Liver (tissue), 3 donors: ENCODE measurements at regions not wholly inside any gene's neighbourhood (a gene's known extent, or its start where the extent isn't known, plus 50 kb on each side); places are given as distances from the start of the nearest gene placed in this dataset.

Experiments
- EGR1 ChIP-seq, 2 donors: IDR thresholded peaks; 2 replicates each; pipeline ENCODE4 v1.6.1; 2016 to 2018; ENCODE audit warnings: antibody characterized with exemption in 2 of 2, low read depth in 2 of 2
- FOXA1 ChIP-seq: IDR thresholded peaks from 2 replicates; pipeline ENCODE4 v1.6.1; 2016; ENCODE audit warnings: antibody characterized with exemption
- GABPA ChIP-seq, 2 donors: IDR thresholded peaks in 1 of 2; conservative IDR thresholded peaks in 1 of 2; 2 replicates each; pipeline ENCODE4 v1.6.1; 2016; ENCODE audit warnings: antibody characterized with exemption in 2 of 2, mild to moderate bottlenecking in 1 of 2, moderate library complexity in 1 of 2
- HNF4A ChIP-seq, 2 donors: conservative IDR thresholded peaks; 2 replicates each; pipeline ENCODE4 v1.6.1; 2016; ENCODE audit warnings: antibody characterized with exemption in 2 of 2, mild to moderate bottlenecking in 2 of 2
- NR2F2 ChIP-seq: IDR thresholded peaks from 2 replicates; pipeline ENCODE4 v1.6.1; 2016; ENCODE audit warnings: antibody characterized with exemption
- RAD21 ChIP-seq, 2 donors: IDR thresholded peaks; 2 replicates each; pipeline ENCODE4 v1.6.1; 2016; ENCODE audit warnings: antibody characterized with exemption in 2 of 2, mild to moderate bottlenecking in 2 of 2
- SP1 ChIP-seq: IDR thresholded peaks from 2 replicates; pipeline ENCODE4 v1.6.1; 2018; ENCODE audit warnings: antibody characterized with exemption, mild to moderate bottlenecking
- YY1 ChIP-seq: IDR thresholded peaks from 2 replicates; pipeline ENCODE4 v1.6.1; 2016; ENCODE audit warnings: antibody characterized with exemption, mild to moderate bottlenecking
- TF ChIP-seq, protein P1 (sequence below): fragments of 150-350 bp; IDR thresholded peaks from 2 replicates; pipeline ENCODE4 v1.5.1; 2017; ENCODE audit warnings: improper control_type of control experiment, low read depth, low read length; ENCODE audit not compliant: missing input control
- TF ChIP-seq, protein P2 (sequence below): IDR thresholded peaks from 2 replicates; pipeline ENCODE4 v1.6.1; 2016; ENCODE audit warnings: antibody characterized with exemption
- TF ChIP-seq, protein P3 (sequence below): IDR thresholded peaks from 2 replicates; pipeline ENCODE4 v1.6.1; 2016; ENCODE audit warnings: antibody characterized with exemption, mild to moderate bottlenecking
- TF ChIP-seq, protein P4 (sequence below): IDR thresholded peaks from 2 replicates; pipeline ENCODE4 v1.6.1; 2016; ENCODE audit warnings: antibody characterized with exemption
- TF ChIP-seq, protein P5 (sequence below): IDR thresholded peaks from 2 replicates; pipeline ENCODE4 v1.6.1; 2016; ENCODE audit warnings: antibody characterized with exemption
- donor health status: healthy.
- donor health status: healthy.

DNA sequence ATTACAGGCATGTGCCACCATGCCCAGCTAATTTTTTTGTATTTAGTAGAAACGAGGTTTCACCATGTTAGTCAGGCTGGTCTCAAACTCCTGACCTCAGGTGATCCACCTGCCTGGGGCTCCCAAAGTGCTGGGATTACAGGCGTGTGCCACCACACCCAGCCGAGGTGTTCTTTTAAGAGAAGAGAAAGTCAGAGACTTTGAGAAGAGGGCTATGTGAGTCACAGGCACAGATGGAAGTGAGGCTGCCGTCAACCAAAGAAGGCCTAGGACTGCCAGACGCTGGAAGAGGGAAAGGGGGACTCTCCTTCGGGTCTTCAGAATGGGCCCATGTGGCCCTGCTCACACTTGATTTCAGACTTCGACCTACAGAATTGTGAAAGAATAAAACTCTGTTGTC lies 67.2 kb upstream of the SH3BP4 start:
- TF ChIP-seq, protein P1, sequence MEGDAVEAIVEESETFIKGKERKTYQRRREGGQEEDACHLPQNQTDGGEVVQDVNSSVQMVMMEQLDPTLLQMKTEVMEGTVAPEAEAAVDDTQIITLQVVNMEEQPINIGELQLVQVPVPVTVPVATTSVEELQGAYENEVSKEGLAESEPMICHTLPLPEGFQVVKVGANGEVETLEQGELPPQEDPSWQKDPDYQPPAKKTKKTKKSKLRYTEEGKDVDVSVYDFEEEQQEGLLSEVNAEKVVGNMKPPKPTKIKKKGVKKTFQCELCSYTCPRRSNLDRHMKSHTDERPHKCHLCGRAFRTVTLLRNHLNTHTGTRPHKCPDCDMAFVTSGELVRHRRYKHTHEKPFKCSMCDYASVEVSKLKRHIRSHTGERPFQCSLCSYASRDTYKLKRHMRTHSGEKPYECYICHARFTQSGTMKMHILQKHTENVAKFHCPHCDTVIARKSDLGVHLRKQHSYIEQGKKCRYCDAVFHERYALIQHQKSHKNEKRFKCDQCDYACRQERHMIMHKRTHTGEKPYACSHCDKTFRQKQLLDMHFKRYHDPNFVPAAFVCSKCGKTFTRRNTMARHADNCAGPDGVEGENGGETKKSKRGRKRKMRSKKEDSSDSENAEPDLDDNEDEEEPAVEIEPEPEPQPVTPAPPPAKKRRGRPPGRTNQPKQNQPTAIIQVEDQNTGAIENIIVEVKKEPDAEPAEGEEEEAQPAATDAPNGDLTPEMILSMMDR, result no peak
- TF ChIP-seq SP1, result no peak
- TF ChIP-seq YY1, result no peak
- TF ChIP-seq NR2F2, result no peak
- TF ChIP-seq EGR1 (IDR thresholded peaks at IDR 0.05; ENCODE audit: low read depth in 2 of 2), result no peak
- TF ChIP-seq RAD21 (IDR thresholded peaks at IDR 0.05), result no peak
- no peak for TF ChIP-seq HNF4A (conservative IDR thresholded peaks at IDR 0.05)
- TF ChIP-seq, protein P2, sequence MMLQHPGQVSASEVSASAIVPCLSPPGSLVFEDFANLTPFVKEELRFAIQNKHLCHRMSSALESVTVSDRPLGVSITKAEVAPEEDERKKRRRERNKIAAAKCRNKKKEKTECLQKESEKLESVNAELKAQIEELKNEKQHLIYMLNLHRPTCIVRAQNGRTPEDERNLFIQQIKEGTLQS, result no peak
- TF ChIP-seq, protein P3, sequence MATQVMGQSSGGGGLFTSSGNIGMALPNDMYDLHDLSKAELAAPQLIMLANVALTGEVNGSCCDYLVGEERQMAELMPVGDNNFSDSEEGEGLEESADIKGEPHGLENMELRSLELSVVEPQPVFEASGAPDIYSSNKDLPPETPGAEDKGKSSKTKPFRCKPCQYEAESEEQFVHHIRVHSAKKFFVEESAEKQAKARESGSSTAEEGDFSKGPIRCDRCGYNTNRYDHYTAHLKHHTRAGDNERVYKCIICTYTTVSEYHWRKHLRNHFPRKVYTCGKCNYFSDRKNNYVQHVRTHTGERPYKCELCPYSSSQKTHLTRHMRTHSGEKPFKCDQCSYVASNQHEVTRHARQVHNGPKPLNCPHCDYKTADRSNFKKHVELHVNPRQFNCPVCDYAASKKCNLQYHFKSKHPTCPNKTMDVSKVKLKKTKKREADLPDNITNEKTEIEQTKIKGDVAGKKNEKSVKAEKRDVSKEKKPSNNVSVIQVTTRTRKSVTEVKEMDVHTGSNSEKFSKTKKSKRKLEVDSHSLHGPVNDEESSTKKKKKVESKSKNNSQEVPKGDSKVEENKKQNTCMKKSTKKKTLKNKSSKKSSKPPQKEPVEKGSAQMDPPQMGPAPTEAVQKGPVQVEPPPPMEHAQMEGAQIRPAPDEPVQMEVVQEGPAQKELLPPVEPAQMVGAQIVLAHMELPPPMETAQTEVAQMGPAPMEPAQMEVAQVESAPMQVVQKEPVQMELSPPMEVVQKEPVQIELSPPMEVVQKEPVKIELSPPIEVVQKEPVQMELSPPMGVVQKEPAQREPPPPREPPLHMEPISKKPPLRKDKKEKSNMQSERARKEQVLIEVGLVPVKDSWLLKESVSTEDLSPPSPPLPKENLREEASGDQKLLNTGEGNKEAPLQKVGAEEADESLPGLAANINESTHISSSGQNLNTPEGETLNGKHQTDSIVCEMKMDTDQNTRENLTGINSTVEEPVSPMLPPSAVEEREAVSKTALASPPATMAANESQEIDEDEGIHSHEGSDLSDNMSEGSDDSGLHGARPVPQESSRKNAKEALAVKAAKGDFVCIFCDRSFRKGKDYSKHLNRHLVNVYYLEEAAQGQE, result no peak
- no peak for TF ChIP-seq GABPA (IDR thresholded peaks at IDR 0.05 in 1 of 2, conservative IDR thresholded peaks at IDR 0.05 in 1 of 2)
- TF ChIP-seq, protein P4, sequence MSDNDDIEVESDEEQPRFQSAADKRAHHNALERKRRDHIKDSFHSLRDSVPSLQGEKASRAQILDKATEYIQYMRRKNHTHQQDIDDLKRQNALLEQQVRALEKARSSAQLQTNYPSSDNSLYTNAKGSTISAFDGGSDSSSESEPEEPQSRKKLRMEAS, result no peak
- no peak for TF ChIP-seq FOXA1
- TF ChIP-seq, protein P5, sequence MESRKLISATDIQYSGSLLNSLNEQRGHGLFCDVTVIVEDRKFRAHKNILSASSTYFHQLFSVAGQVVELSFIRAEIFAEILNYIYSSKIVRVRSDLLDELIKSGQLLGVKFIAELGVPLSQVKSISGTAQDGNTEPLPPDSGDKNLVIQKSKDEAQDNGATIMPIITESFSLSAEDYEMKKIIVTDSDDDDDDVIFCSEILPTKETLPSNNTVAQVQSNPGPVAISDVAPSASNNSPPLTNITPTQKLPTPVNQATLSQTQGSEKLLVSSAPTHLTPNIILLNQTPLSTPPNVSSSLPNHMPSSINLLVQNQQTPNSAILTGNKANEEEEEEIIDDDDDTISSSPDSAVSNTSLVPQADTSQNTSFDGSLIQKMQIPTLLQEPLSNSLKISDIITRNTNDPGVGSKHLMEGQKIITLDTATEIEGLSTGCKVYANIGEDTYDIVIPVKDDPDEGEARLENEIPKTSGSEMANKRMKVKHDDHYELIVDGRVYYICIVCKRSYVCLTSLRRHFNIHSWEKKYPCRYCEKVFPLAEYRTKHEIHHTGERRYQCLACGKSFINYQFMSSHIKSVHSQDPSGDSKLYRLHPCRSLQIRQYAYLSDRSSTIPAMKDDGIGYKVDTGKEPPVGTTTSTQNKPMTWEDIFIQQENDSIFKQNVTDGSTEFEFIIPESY, result no peak
